ENCODE measurements at regions not wholly inside any gene's neighbourhood (a gene's known extent, or its start where the extent isn't known, plus 50 kb on each side); places are given as distances from the start of the nearest gene placed in this dataset.

DNA sequence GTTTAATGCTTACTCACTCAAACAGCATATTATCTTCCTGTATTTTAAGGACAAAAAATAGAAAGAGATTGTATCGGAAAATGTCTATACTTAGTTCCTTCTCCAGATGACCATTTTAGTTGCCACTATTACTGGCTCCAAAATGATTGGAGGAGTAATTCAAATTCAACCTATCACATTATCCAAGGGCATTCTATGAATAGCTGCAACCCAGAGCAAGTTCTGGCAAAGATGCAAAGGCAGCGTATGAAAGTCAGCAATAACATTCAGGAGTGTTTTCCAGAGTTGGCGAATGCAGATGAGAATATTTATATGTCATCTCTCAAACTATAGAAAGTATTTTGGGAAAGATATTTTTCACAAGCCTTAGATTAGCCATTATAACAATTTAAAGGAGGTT lies 389.8 kb upstream of the ADGRL2 start:
- Histone ChIP-seq H3K4me3 (no peak overlapping the region), H3K36me3 (no peaks in the 10 kb centered on the region), H3K4me1 (peaks cover 0 to 15% (median 6%) of the 10 kb centered on the region in 6 donors), H3K27me3 (replicated peaks in 1 of 7) (no peaks in the 10 kb centered on the region), H3K27ac (no peak overlapping the region), H3K9me3 (no peaks in the 10 kb centered on the region)
- 84 to 90% (median 86%) methylated on average over 3 of the region's 3 CpGs for WGBS, 5 donors
- intact Hi-C loops (cut with DNase I; ENCODE audit: low total_unique reads): no loop called here
- TF ChIP-seq POLR2AphosphoS5 (IDR thresholded peaks at IDR 0.05): no peak
- TF ChIP-seq POLR2A (IDR thresholded peaks at IDR 0.05): no peak
- TF ChIP-seq, protein P1, sequence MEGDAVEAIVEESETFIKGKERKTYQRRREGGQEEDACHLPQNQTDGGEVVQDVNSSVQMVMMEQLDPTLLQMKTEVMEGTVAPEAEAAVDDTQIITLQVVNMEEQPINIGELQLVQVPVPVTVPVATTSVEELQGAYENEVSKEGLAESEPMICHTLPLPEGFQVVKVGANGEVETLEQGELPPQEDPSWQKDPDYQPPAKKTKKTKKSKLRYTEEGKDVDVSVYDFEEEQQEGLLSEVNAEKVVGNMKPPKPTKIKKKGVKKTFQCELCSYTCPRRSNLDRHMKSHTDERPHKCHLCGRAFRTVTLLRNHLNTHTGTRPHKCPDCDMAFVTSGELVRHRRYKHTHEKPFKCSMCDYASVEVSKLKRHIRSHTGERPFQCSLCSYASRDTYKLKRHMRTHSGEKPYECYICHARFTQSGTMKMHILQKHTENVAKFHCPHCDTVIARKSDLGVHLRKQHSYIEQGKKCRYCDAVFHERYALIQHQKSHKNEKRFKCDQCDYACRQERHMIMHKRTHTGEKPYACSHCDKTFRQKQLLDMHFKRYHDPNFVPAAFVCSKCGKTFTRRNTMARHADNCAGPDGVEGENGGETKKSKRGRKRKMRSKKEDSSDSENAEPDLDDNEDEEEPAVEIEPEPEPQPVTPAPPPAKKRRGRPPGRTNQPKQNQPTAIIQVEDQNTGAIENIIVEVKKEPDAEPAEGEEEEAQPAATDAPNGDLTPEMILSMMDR (IDR thresholded peaks at IDR 0.05 in 8 of 11, conservative IDR thresholded peaks at IDR 0.05 in 3 of 11): no peak
- DNase-seq: no peak

GRCh38 chr1:81410351-81410750 lies 390.4 kb upstream of the ADGRL2 start:
- no peaks in the 10 kb centered on the region for H3K36me3 ChIP-seq
- intact Hi-C loops (cut with DNase I; ENCODE audit: low total_unique reads): no loop called here
- no peaks in the 10 kb centered on the region for H3K9me3 ChIP-seq
- no peak for TF ChIP-seq POLR2AphosphoS5 (IDR thresholded peaks at IDR 0.05)
- TF ChIP-seq POLR2A (IDR thresholded peaks at IDR 0.05): no peak
- TF ChIP-seq, protein P1 (IDR thresholded peaks at IDR 0.05 in 8 of 11, conservative IDR thresholded peaks at IDR 0.05 in 3 of 11): no peak
- DNase-seq: no peak
- 59 to 92% (median 82%) methylated on average over 1 of the region's 1 CpG for WGBS, 5 donors
- H3K4me3 ChIP-seq: no peak overlapping the region
- H3K4me1 ChIP-seq: peaks cover 0 to 15% (median 6%) of the 10 kb centered on the region in 6 donors
- H3K27ac ChIP-seq: no peak overlapping the region
- H3K27me3 ChIP-seq (replicated peaks in 1 of 7): no peaks in the 10 kb centered on the region

- H3K27ac ChIP-seq: no peak overlapping the region
- H3K27me3 ChIP-seq (replicated peaks in 1 of 7): no peaks in the 10 kb centered on the region
- no peak overlapping the region for H3K4me3 ChIP-seq
- peaks cover 0 to 12% (median 6%) of the 10 kb centered on the region in 6 donors for H3K4me1 ChIP-seq
- H3K9me3 ChIP-seq: no peaks in the 10 kb centered on the region
- intact Hi-C loops (cut with DNase I; ENCODE audit: low total_unique reads): no loop called here
- WGBS, 5 donors: 87 to 94% (median 91%) methylated on average over 3 of the region's 3 CpGs
- DNase-seq: no peak
- TF ChIP-seq POLR2A (IDR thresholded peaks at IDR 0.05): no peak
- TF ChIP-seq POLR2AphosphoS5 (IDR thresholded peaks at IDR 0.05): no peak
- TF ChIP-seq, protein P1 (IDR thresholded peaks at IDR 0.05 in 8 of 11, conservative IDR thresholded peaks at IDR 0.05 in 3 of 11): no peak
- no peaks in the 10 kb centered on the region for H3K36me3 ChIP-seq
Observed at GRCh38 chr1:81409780-81410274, 390.9 kb upstream of the ADGRL2 start.

DNA sequence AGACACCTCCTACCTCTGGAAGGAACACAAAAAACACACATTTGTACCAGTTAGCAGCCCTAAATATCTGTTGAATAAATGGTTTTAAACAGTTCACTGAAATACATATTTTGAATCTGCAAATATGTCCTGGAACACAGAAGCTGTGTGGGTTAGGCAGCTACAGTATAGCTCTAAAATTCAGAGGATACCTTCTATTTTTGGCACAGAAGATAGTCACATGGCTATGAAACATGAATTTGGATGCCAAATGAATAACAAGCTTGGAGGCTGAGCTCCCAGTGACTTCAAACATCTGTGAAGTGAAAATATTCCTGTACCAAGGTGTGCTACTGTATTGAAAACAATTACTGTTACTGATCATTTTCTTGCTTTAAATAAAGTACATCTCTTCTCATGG lies 391.5 kb upstream of the ADGRL2 start:
- intact Hi-C loops (cut with DNase I; ENCODE audit: low total_unique reads): no loop called here
- DNase-seq: no peak
- Histone ChIP-seq H3K4me3 (no peak overlapping the region), H3K9me3 (no peaks in the 10 kb centered on the region), H3K27me3 (replicated peaks in 1 of 7) (no peaks in the 10 kb centered on the region), H3K4me1 (peaks cover 0 to 7% (median under 1%) of the 10 kb centered on the region in 6 donors), H3K27ac (no peak overlapping the region), H3K36me3 (no peaks in the 10 kb centered on the region)
- TF ChIP-seq, protein P1 (IDR thresholded peaks at IDR 0.05 in 8 of 11, conservative IDR thresholded peaks at IDR 0.05 in 3 of 11): no peak
- no peak for TF ChIP-seq POLR2AphosphoS5 (IDR thresholded peaks at IDR 0.05)
- TF ChIP-seq POLR2A (IDR thresholded peaks at IDR 0.05): no peak
